HepG2 (cell line): ENCODE measurements at regions not wholly inside any gene's neighbourhood (a gene's known extent, or its start where the extent isn't known, plus 50 kb on each side); places are given as distances from the start of the nearest gene placed in this dataset.
A peak's percentile ranks its signal among the peaks of the same experiment; 100 is the strongest.

Source experiments
- AHDC1 ChIP-seq: sonication (generic); formaldehyde crosslinking; IDR thresholded peaks from 2 replicates; pipeline ENCODE4 v1.5.1; 2020; ENCODE audit warnings: mild to moderate bottlenecking, missing genetic modification reagents, borderline replicate concordance
- ARID4A ChIP-seq: sonication (generic); formaldehyde crosslinking; IDR thresholded peaks from 2 replicates; pipeline ENCODE4 v1.5.0; 2020; ENCODE audit warnings: mild to moderate bottlenecking, missing genetic modification reagents, borderline replicate concordance
- ATF7 ChIP-seq, 2 experiments: fragments of 450-650 bp in 1 of 2; sonication (generic) in 1 of 2; formaldehyde crosslinking in 1 of 2; IDR thresholded peaks; 2 replicates each; pipeline versions ENCODE4 v1.4.0 to v1.6.1; 2016 to 2020; ENCODE audit warnings: antibody characterized with exemption in 1 of 2, mild to moderate bottlenecking in 1 of 2, missing genetic modification reagents in 1 of 2
- HNRNPL ChIP-seq: fragments of 200-400 bp; formaldehyde crosslinking; IDR thresholded peaks from 2 replicates; pipeline ENCODE4 v1.6.1; 2017; ENCODE audit warnings: mild to moderate bottlenecking, low read depth, low read length
- PITX1 ChIP-seq: sonication (generic); formaldehyde crosslinking; IDR thresholded peaks from 2 replicates; pipeline ENCODE4 v1.5.1; 2020; ENCODE audit warnings: mild to moderate bottlenecking, missing genetic modification reagents
- PRPF4 ChIP-seq: fragments of 200-400 bp; formaldehyde crosslinking; IDR thresholded peaks from 2 replicates; pipeline ENCODE4 v1.6.1; 2016; ENCODE audit warnings: low read length, low read depth; ENCODE audit not compliant: poor library complexity, severe bottlenecking
- SMAD9 ChIP-seq: sonication (generic); formaldehyde crosslinking; IDR thresholded peaks from 2 replicates; pipeline ENCODE4 v1.5.1; 2020; ENCODE audit warnings: mild to moderate bottlenecking, missing genetic modification reagents
- STAT5B ChIP-seq: sonication (generic); formaldehyde crosslinking; IDR thresholded peaks from 2 replicates; pipeline ENCODE4 v1.4.0; 2020; ENCODE audit warnings: missing genetic modification reagents
- TFDP1 ChIP-seq: IDR thresholded peaks from 2 replicates; pipeline ENCODE4 v1.6.1; 2016; ENCODE audit warnings: missing compliant biosample characterization, missing genetic modification reagents, borderline replicate concordance
- ZFP90 ChIP-seq: sonication (generic); formaldehyde crosslinking; IDR thresholded peaks from 2 replicates; pipeline ENCODE4 v1.8.0; 2022; ENCODE audit warnings: missing genetic modification reagents, mild to moderate bottlenecking, inconsistent platforms, borderline replicate concordance
- ZIK1 ChIP-seq: sonication (generic); formaldehyde crosslinking; IDR thresholded peaks from 2 replicates; pipeline ENCODE4 v1.5.0; 2020; ENCODE audit warnings: mild to moderate bottlenecking, low read depth, missing genetic modification reagents, borderline replicate concordance
- ZNF496 ChIP-seq: sonication (generic); formaldehyde crosslinking; IDR thresholded peaks from 2 replicates; pipeline ENCODE4 v1.8.1; 2023; ENCODE audit warnings: mild to moderate bottlenecking, moderate library complexity, missing genetic modification reagents; ENCODE audit not compliant: insufficient replicate concordance
- ZNF597 ChIP-seq: sonication (generic); formaldehyde crosslinking; IDR thresholded peaks from 2 replicates; pipeline ENCODE4 v1.5.0; 2020; ENCODE audit warnings: missing genetic modification reagents
- ZNF616 ChIP-seq: sonication (generic); formaldehyde crosslinking; IDR thresholded peaks from 2 replicates; pipeline ENCODE4 v1.5.0; 2020; ENCODE audit warnings: low read depth, mild to moderate bottlenecking, missing genetic modification reagents
- ZNF839 ChIP-seq: sonication (generic); formaldehyde crosslinking; IDR thresholded peaks from 2 replicates; pipeline ENCODE4 v1.4.0; 2020; ENCODE audit warnings: missing genetic modification reagents, mild to moderate bottlenecking, borderline replicate concordance

- TF ChIP-seq ARID4A (CRISPR knock-in tag) (peak; percentile 25; the same call in 1 of the 2 replicates), ZIK1 (CRISPR knock-in tag) (0 out of 2 replicates have a peak, but pooled peaks have one; percentile 1), TFDP1 (CRISPR knock-in tag) (no peak), ZNF839 (CRISPR knock-in tag) (no peak), STAT5B (CRISPR knock-in tag) (no peak), ATF7 (IDR thresholded peaks at IDR 0.05) (no peak), ATF7 (CRISPR knock-in tag; IDR thresholded peaks at IDR 0.05) (peak; percentile 34; the same call in 1 of the 2 replicates), ZFP90 (CRISPR knock-in tag) (no peak), PRPF4 (no peak), AHDC1 (CRISPR knock-in tag) (peak; percentile 45; the same call in 1 of the 2 replicates), SMAD9 (CRISPR knock-in tag) (no peak), ZNF616 (CRISPR knock-in tag) (no peak), HNRNPL (0 out of 2 replicates have a peak, but pooled peaks have one; percentile 75), PITX1 (CRISPR knock-in tag) (peak; percentile 27; the same call in 1 of the 2 replicates), ZNF597 (CRISPR knock-in tag) (no peak), ZNF496 (CRISPR knock-in tag) (no peak)
Observed at GRCh38 chr3:13261104-13261830, 158.9 kb downstream of the NUP210 start (continued).
